ENCODE measurements at regions not wholly inside any gene's neighbourhood (a gene's known extent, or its start where the extent isn't known, plus 50 kb on each side); places are given as distances from the start of the nearest gene placed in this dataset.

- TF ChIP-seq CTCF (conservative IDR thresholded peaks at IDR 0.05) (no peak), ZFX (IDR thresholded peaks at IDR 0.05) (no peak)
Measured at GRCh38 chr11:70026726-70027125, 51.4 kb upstream of the ANO1 start.

Data from C4-2B (cell line).